Suprapubic skin (tissue), 4 donors: ENCODE measurements at regions not wholly inside any gene's neighbourhood (a gene's known extent, or its start where the extent isn't known, plus 50 kb on each side); places are given as distances from the start of the nearest gene placed in this dataset.

ENCODE experiments used
- CTCF ChIP-seq, 2 donors: fragments of 200-600 bp in 1 of 2; fragments of 450-650 bp in 1 of 2; sonication (generic) in 1 of 2; IDR thresholded peaks; one replicate each; pipeline ENCODE4 v1.5.1; 2016 to 2019; ENCODE audit warnings: antibody characterized with exemption in 2 of 2, mild to moderate bottlenecking in 1 of 2, moderate library complexity in 1 of 2
- EP300 ChIP-seq: sonication (generic); formaldehyde crosslinking; IDR thresholded peaks from one replicate; pipeline ENCODE4 v1.6.1; 2017; ENCODE audit warnings: antibody characterized with exemption
- POLR2A ChIP-seq, 2 donors: fragments of 450-650 bp; IDR thresholded peaks; one replicate each; pipeline ENCODE4 v1.6.1; 2017; ENCODE audit warnings: antibody characterized with exemption in 2 of 2, mild to moderate bottlenecking in 2 of 2, moderate library complexity in 2 of 2
- POLR2AphosphoS5 ChIP-seq, 3 donors: sonication (generic); formaldehyde crosslinking; IDR thresholded peaks; one replicate each; pipeline ENCODE4 v1.6.1; 2017; ENCODE audit warnings: antibody characterized with exemption in 3 of 3

- TF ChIP-seq CTCF (IDR thresholded peaks at IDR 0.05): no peak
- no peak for TF ChIP-seq POLR2A (IDR thresholded peaks at IDR 0.05)
- TF ChIP-seq POLR2AphosphoS5 (IDR thresholded peaks at IDR 0.05): no peak
- TF ChIP-seq EP300: no peak
Observed at GRCh38 chr15:37229855-37230619, 129.7 kb upstream of the MEIS2 start.
